ENCODE measurements at regions not wholly inside any gene's neighbourhood (a gene's known extent, or its start where the extent isn't known, plus 50 kb on each side); places are given as distances from the start of the nearest gene placed in this dataset.
"Not testable (repeated sequence)": the region's sequence is repeated elsewhere in the genome, so short reads cannot be mapped to it uniquely, and the experiment has no call there.

GRCh38 chr3:84260596-84260995 is 698.2 kb upstream of the CADM2 start:
- DNase-seq (ENCODE audit: low spot score) = no peak

GRCh38 chr3:84265768-84266167 is 693.0 kb upstream of the CADM2 start:
- no peak for DNase-seq (ENCODE audit: low spot score)

GRCh38 chr3:84275532-84275931 is 683.3 kb upstream of the CADM2 start:
- DNase-seq (ENCODE audit: low spot score) = no peak

GRCh38 chr3:84277562-84278224 is 681.1 kb upstream of the CADM2 start:
- DNase-seq (ENCODE audit: low spot score) = no peak

GRCh38 chr3:84292128-84292527 is 666.7 kb upstream of the CADM2 start:
- DNase-seq (ENCODE audit: low spot score) = no peak

- DNase-seq (ENCODE audit: low spot score) = no peak
Observed at GRCh38 chr3:84299329-84299728, 659.5 kb upstream of the CADM2 start.

GRCh38 chr3:84304214-84304613 is 654.6 kb upstream of the CADM2 start:
- no peak for DNase-seq (ENCODE audit: low spot score)

GRCh38 chr3:84307339-84307738 is 651.5 kb upstream of the CADM2 start:
- DNase-seq (ENCODE audit: low spot score) = no peak

- no peak for DNase-seq (ENCODE audit: low spot score)
Observed at GRCh38 chr3:84308379-84308778, 650.4 kb upstream of the CADM2 start.

- DNase-seq (ENCODE audit: low spot score) = no peak
Observed at GRCh38 chr3:84318273-84318809, 640.4 kb upstream of the CADM2 start.

- DNase-seq (ENCODE audit: low spot score) = not testable (repeated sequence)
Observed at GRCh38 chr3:84365563-84366278, 593.1 kb upstream of the CADM2 start.

Data from NAMALWA (cell line).